Body of pancreas (tissue), 4 donors: ENCODE measurements at regions not wholly inside any gene's neighbourhood (a gene's known extent, or its start where the extent isn't known, plus 50 kb on each side); places are given as distances from the start of the nearest gene placed in this dataset.
"Not testable (repeated sequence)": the region's sequence is repeated elsewhere in the genome, so short reads cannot be mapped to it uniquely, and the experiment has no call there.

ENCODE experiments used
- ATAC-seq: fragments of 150-250 bp; one replicate; pipeline ENCODE4 v1.9.1; 2016
- DNase-seq, 4 donors: peaks; one replicate each; pipeline ENCODE4 v3.0.0-alpha.2; 2019
- H3K27ac ChIP-seq, 4 donors: fragments of 200-600 bp; sonication (generic); 1 replicate in 3 of 4; 2 replicates in 1 of 4; pipeline versions ENCODE4 v1.5.1 to v1.6.1; 2016 to 2019; ENCODE audit warnings: mild to moderate bottlenecking in 1 of 4, mixed read lengths in 1 of 4, moderate library complexity in 1 of 4
- H3K27me3 ChIP-seq, 2 donors: fragments of 200-600 bp; sonication (generic); one replicate each; pipeline ENCODE4 v1.6.0; 2016; ENCODE audit warnings: mild to moderate bottlenecking in 1 of 2
- H3K36me3 ChIP-seq, 2 donors: fragments of 200-600 bp; sonication (generic); replicated peaks in 1 of 2; 2 replicates each; pipeline ENCODE4 v1.5.1; 2016; ENCODE audit warnings: low read depth in 2 of 2; ENCODE audit not compliant: insufficient read depth in 1 of 2
- H3K4me1 ChIP-seq: fragments of 200-600 bp; sonication (generic); one replicate; pipeline ENCODE4 v1.6.0; 2016
- H3K4me3 ChIP-seq, 2 donors: fragments of 200-600 bp; sonication (generic); 1 replicate in 1 of 2; 2 replicates in 1 of 2; pipeline ENCODE4 v1.5.1; 2016 to 2019
- H3K9me3 ChIP-seq, 3 donors: fragments of 200-600 bp; sonication (generic); 1 replicate in 2 of 3; 2 replicates in 1 of 3; pipeline ENCODE4 v1.5.1; 2016
- CTCF ChIP-seq, 7 experiments: fragments of 450-650 bp in 4 of 7; fragments of 200-600 bp in 3 of 7; sonication (generic) in 3 of 7; IDR thresholded peaks; one replicate each; pipeline ENCODE4 v1.5.1; 2016 to 2019; ENCODE audit warnings: antibody characterized with exemption in 7 of 7
- POLR2A ChIP-seq, 3 donors: fragments of 450-650 bp; IDR thresholded peaks; one replicate each; pipeline ENCODE4 v1.6.1; 2016; ENCODE audit warnings: antibody characterized with exemption in 3 of 3, mild to moderate bottlenecking in 2 of 3
- WGBS, 2 donors: methylation state at CpG; one replicate each; pipeline ENCODE4 v1.1.5; 2017; 5-methylcytosine and 5-hydroxymethylcytosine counted together
- intact Hi-C: fragments of 100-400 bp; cut with DNase I; formaldehyde crosslinking; loops from one replicate; pipeline ENCODE4 v1.15.1; 2023

GRCh38 chr6:154629127-154629526 lies 104.1 kb upstream of the SCAF8 start:
- no peaks in the 10 kb centered on the region for H3K36me3 ChIP-seq
- H3K4me3 ChIP-seq, result no peak overlapping the region
- ATAC-seq (no peak), DNase-seq (no peak)
- H3K4me1 ChIP-seq, result peaks cover 5% of the 10 kb centered on the region
- no peaks in the 10 kb centered on the region for H3K9me3 ChIP-seq
- no peak for TF ChIP-seq POLR2A (IDR thresholded peaks at IDR 0.05)
- no peak for TF ChIP-seq CTCF (IDR thresholded peaks at IDR 0.05)
- no peaks in the 10 kb centered on the region for H3K27me3 ChIP-seq
- 91 to 97% methylated on average over 1 of the region's 1 CpG for WGBS, 2 donors
- intact Hi-C loops, result no loop called here
- H3K27ac ChIP-seq, result no peak overlapping the region

- H3K4me1 ChIP-seq, result no peaks in the 10 kb centered on the region
- no peak for ATAC-seq
- no peaks in the 10 kb centered on the region for H3K9me3 ChIP-seq
- H3K27ac ChIP-seq, result no peak overlapping the region
- H3K27me3 ChIP-seq, result no peaks in the 10 kb centered on the region
- no peak for DNase-seq
- WGBS, 2 donors, result 62 to 67% methylated on average over 2 of the region's 2 CpGs
- TF ChIP-seq CTCF (IDR thresholded peaks at IDR 0.05), result no peak
- TF ChIP-seq POLR2A (IDR thresholded peaks at IDR 0.05), result no peak
- intact Hi-C loops, result loop anchor here (10.0 kb wide), 1 partner anchor 47 kb away; no protein-coding TSS in a partner anchor
- no peaks in the 10 kb centered on the region for H3K36me3 ChIP-seq
- no peak overlapping the region for H3K4me3 ChIP-seq
These were observed 101.1 kb upstream of the SCAF8 start for GRCh38 chr6:154632119-154632518.

GRCh38 chr6:154637392-154637791 lies 95.8 kb upstream of the SCAF8 start:
- Histone ChIP-seq H3K4me3 (no peak overlapping the region), H3K9me3 (no peaks in the 10 kb centered on the region), H3K27ac (no peak overlapping the region), H3K4me1 (no peaks in the 10 kb centered on the region), H3K36me3 (no peaks in the 10 kb centered on the region), H3K27me3 (no peaks in the 10 kb centered on the region)
- DNase-seq, result no peak
- intact Hi-C loops, result loop anchor here (10.0 kb wide), 1 partner anchor 53 kb away; no protein-coding TSS in a partner anchor
- ATAC-seq, result no peak
- TF ChIP-seq POLR2A (IDR thresholded peaks at IDR 0.05) (no peak), CTCF (IDR thresholded peaks at IDR 0.05) (no peak)
- 89 to 92% methylated on average over 4 of the region's 4 CpGs for WGBS, 2 donors

GRCh38 chr6:154638369-154638768 lies 94.8 kb upstream of the SCAF8 start:
- H3K27me3 ChIP-seq, result no peaks in the 10 kb centered on the region
- 84 to 88% methylated on average over 3 of the region's 3 CpGs for WGBS, 2 donors

GRCh38 chr6:154639196-154639595 lies 94.0 kb upstream of the SCAF8 start:
- not testable (repeated sequence) for DNase-seq, H3K27ac ChIP-seq, H3K4me3 ChIP-seq, H3K9me3 ChIP-seq, ATAC-seq, H3K27me3 ChIP-seq, H3K4me1 ChIP-seq, H3K36me3 ChIP-seq
- intact Hi-C loops, result loop anchor here (10.0 kb wide), 1 partner anchor 54 kb away; no protein-coding TSS in a partner anchor
- WGBS, 2 donors, result 86% methylated on average over 6 to 7 of the region's 7 CpGs

More at GRCh38 chr6:154638369-154638768, 94.8 kb upstream of the SCAF8 start:
- no peak for TF ChIP-seq CTCF (IDR thresholded peaks at IDR 0.05)
- Histone ChIP-seq H3K4me1 (no peaks in the 10 kb centered on the region), H3K27ac (no peak overlapping the region), H3K9me3 (no peaks in the 10 kb centered on the region), H3K4me3 (no peak overlapping the region), H3K36me3 (no peaks in the 10 kb centered on the region)
- intact Hi-C loops, result loop anchor here (10.0 kb wide), 1 partner anchor 54 kb away; no protein-coding TSS in a partner anchor
- ATAC-seq, result no peak
- no peak for DNase-seq
